HepG2 (cell line): ENCODE measurements at regions not wholly inside any gene's neighbourhood (a gene's known extent, or its start where the extent isn't known, plus 50 kb on each side); places are given as distances from the start of the nearest gene placed in this dataset.

Experiments used
- ATAC-seq: fragments of 200-7000 bp; cut with Tn5 transposase; 3 replicates; pipeline ENCODE4 v1.9.1; 2020; ENCODE audit warnings: mild to moderate bottlenecking, moderate library complexity
- BruUV-seq: library from RNA; stranded (reverse); fragments of 400-500 nt; replicated peaks from 2 replicates; lab custom pipeline; 2021; lab: Mats Ljungman, UMichigan
- CTCF ChIA-PET: fragments of 300-600 bp; formaldehyde crosslinking; extraction: SDS; loops from one replicate; lab custom pipeline; 2021; ENCODE audit warnings: low total read pairs, inconsistent platforms, low intra/inter-chr PET ratio; lab: Yijun Ruan, JAX
- POLR2A ChIA-PET: fragments of 350-600 bp; sonication (Branson Sonifier 250); formaldehyde crosslinking; loops from one replicate; lab custom pipeline; 2020; ENCODE audit warnings: antibody characterized with exemption, inconsistent platforms; lab: Yijun Ruan, JAX
- DNase-seq: peaks from one replicate; pipeline ENCODE4 v3.0.0-alpha.2; 2015; ENCODE audit warnings: low spot score
- FAIRE-seq: peaks from 3 replicates; lab custom pipeline; 2011; peaks lifted over from hg19 to GRCh38; lab: Jason Lieb, UNC
- H2AFZ ChIP-seq: one replicate; pipeline ENCODE4 v1.6.1; 2011; ENCODE audit warnings: low read length, inconsistent platforms
- H3K27ac ChIP-seq: fragments of 300-600 bp; 3 replicates; pipeline ENCODE4 v1.8.0; 2011; ENCODE audit warnings: mixed run types, mild to moderate bottlenecking, mixed read lengths, low read length, inconsistent platforms; ENCODE audit not compliant: insufficient read depth; ENCODE audit errors: extremely low read length
- H3K27me3 ChIP-seq, 2 experiments: fragments of 200-600 bp in 1 of 2; 2 replicates in 1 of 2; 3 replicates in 1 of 2; pipeline versions ENCODE4 v1.6.0 to v1.8.0; 2011; ENCODE audit warnings: low read length in 2 of 2, mild to moderate bottlenecking in 2 of 2, moderate library complexity in 2 of 2, inconsistent platforms in 1 of 2; ENCODE audit not compliant: insufficient read depth in 2 of 2, control insufficient read depth in 1 of 2
- H3K36me3 ChIP-seq, 2 experiments: fragments of 200-600 bp in 1 of 2; replicated peaks in 1 of 2; 2 replicates in 1 of 2; 3 replicates in 1 of 2; pipeline versions ENCODE4 v1.5.1 to v1.8.0; 2011; ENCODE audit warnings: low read length in 2 of 2, inconsistent platforms in 1 of 2; ENCODE audit not compliant: insufficient read depth in 2 of 2, control insufficient read depth in 1 of 2
- H3K4me1 ChIP-seq: 2 replicates; pipeline ENCODE4 v1.5.1; 2012; ENCODE audit warnings: low read length, inconsistent platforms; ENCODE audit not compliant: insufficient read depth
- H3K4me2 ChIP-seq: 2 replicates; pipeline ENCODE4 v1.6.0; 2011; ENCODE audit warnings: low read depth, low read length, inconsistent platforms
- H3K4me3 ChIP-seq, 3 experiments: fragments of 200-600 bp in 1 of 3; sonication (generic), shearing (Covaris generic) in 1 of 3; replicated peaks in 1 of 3; 2 replicates each; pipeline ENCODE4 v1.5.1; 2011 to 2016; ENCODE audit warnings: low read length in 3 of 3, inconsistent platforms in 2 of 3, low read depth in 2 of 3, mild to moderate bottlenecking in 2 of 3, control low read depth in 1 of 3, mixed read lengths in 1 of 3; ENCODE audit not compliant: insufficient read depth in 1 of 3
- H3K79me2 ChIP-seq: one replicate; pipeline ENCODE4 v1.6.1; 2011; ENCODE audit warnings: low read length, inconsistent platforms; ENCODE audit not compliant: insufficient read depth
- H3K9ac ChIP-seq: 2 replicates; pipeline ENCODE4 v1.6.0; 2011; ENCODE audit warnings: mild to moderate bottlenecking, low read depth, low read length, inconsistent platforms; ENCODE audit not compliant: insufficient read depth
- H3K9me3 ChIP-seq: 2 replicates; pipeline ENCODE4 v1.5.1; 2012; ENCODE audit warnings: mild to moderate bottlenecking, low read length
- H4K20me1 ChIP-seq: 2 replicates; pipeline ENCODE4 v1.6.0; 2011; ENCODE audit warnings: inconsistent platforms, mild to moderate bottlenecking, low read length, moderate library complexity; ENCODE audit not compliant: insufficient read depth
- NCOA2 ChIP-seq: sonication (generic); formaldehyde crosslinking; IDR thresholded peaks from 2 replicates; pipeline ENCODE4 v1.8.0; 2022; ENCODE audit warnings: inconsistent platforms
- YEATS2 ChIP-seq: sonication (generic); formaldehyde crosslinking; IDR thresholded peaks from 2 replicates; pipeline ENCODE4 v1.4.0; 2020; ENCODE audit warnings: missing genetic modification reagents, borderline replicate concordance
- ZNF264 ChIP-seq: sonication (generic); formaldehyde crosslinking; IDR thresholded peaks from 2 replicates; pipeline ENCODE4 v1.4.0; 2020; ENCODE audit warnings: missing genetic modification reagents
- ZNF276 ChIP-seq: sonication (generic); formaldehyde crosslinking; IDR thresholded peaks from 2 replicates; pipeline ENCODE4 v1.4.0; 2020; ENCODE audit warnings: mild to moderate bottlenecking, low read depth, missing genetic modification reagents
- ZNF296 ChIP-seq: sonication (generic); formaldehyde crosslinking; conservative IDR thresholded peaks from 2 replicates; pipeline ENCODE4 v1.5.0; 2020; ENCODE audit warnings: mild to moderate bottlenecking, missing genetic modification reagents
- ZNF512 ChIP-seq: sonication (generic); formaldehyde crosslinking; IDR thresholded peaks from 2 replicates; pipeline ENCODE4 v1.4.0; 2020; ENCODE audit warnings: mild to moderate bottlenecking, missing genetic modification reagents
- ZNF75D ChIP-seq: sonication (generic); formaldehyde crosslinking; IDR thresholded peaks from 2 replicates; pipeline ENCODE4 v1.8.1; 2023; ENCODE audit warnings: missing genetic modification reagents, mild to moderate bottlenecking, borderline replicate concordance
- WGBS: methylation state at CpG from one replicate; pipeline ENCODE4 v1.1.6; 2017; ENCODE audit warnings: low lambda C conversion rate; 5-methylcytosine and 5-hydroxymethylcytosine counted together
- in situ Hi-C: cut with HindIII; loops from 2 replicates; pipeline ENCODE4 v1.10.0; 2017; ENCODE audit warnings: low pct_unique_long_range_greater_than_20kb; ENCODE audit not compliant: extremely low pct_ligation_motif_present
- intact Hi-C: fragments of 100-400 bp; cut with micrococcal nuclease; formaldehyde crosslinking; loops from one replicate; pipeline ENCODE4 v1.10.0; 2022; ENCODE audit not compliant: unreplicated experiment
- TF ChIP-seq, protein P1 (sequence below): sonication (generic); formaldehyde crosslinking; IDR thresholded peaks from 2 replicates; pipeline ENCODE4 v1.8.1; 2023; ENCODE audit warnings: missing genetic modification reagents, inconsistent platforms, borderline replicate concordance

GRCh38 chr13:28550091-28550490 is 55.2 kb upstream of the FLT1 start:
- intact Hi-C loops (no loop called here), in situ Hi-C loops (no loop called here)
- Histone ChIP-seq H3K9ac (no peak overlapping the region), H2AFZ (no peak overlapping the region), H3K4me2 (no peak overlapping the region), H4K20me1 (no peaks in the 10 kb centered on the region), H3K36me3 (no peaks in the 10 kb centered on the region), H3K4me3 (no peak overlapping the region), H3K27ac (no peak overlapping the region), H3K4me1 (no peaks in the 10 kb centered on the region), H3K79me2 (no peaks in the 10 kb centered on the region), H3K9me3 (no peaks in the 10 kb centered on the region), H3K27me3 (peaks cover 0 to 11% of the 10 kb centered on the region in 2 experiments; a peak in 2 of 5 replicates)
- no TSS peak for BruUV-seq
- FAIRE-seq (no peak), DNase-seq (no peak), ATAC-seq (no peak)
- ChIA-PET CTCF (no interaction called here), POLR2A (no interaction called here)
- TF ChIP-seq NCOA2 (CRISPR knock-in tag) (no peak), ZNF296 (CRISPR knock-in tag) (no peak), ZNF75D (no peak), ZNF264 (no peak), YEATS2 (CRISPR knock-in tag) (no peak), ZNF512 (CRISPR knock-in tag) (no peak), ZNF276 (CRISPR knock-in tag) (no peak)
- TF ChIP-seq, protein P1, sequence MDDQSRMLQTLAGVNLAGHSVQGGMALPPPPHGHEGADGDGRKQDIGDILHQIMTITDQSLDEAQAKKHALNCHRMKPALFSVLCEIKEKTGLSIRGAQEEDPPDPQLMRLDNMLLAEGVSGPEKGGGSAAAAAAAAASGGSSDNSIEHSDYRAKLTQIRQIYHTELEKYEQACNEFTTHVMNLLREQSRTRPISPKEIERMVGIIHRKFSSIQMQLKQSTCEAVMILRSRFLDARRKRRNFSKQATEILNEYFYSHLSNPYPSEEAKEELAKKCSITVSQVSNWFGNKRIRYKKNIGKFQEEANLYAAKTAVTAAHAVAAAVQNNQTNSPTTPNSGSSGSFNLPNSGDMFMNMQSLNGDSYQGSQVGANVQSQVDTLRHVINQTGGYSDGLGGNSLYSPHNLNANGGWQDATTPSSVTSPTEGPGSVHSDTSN (CRISPR knock-in tag), result no peak
- WGBS, result 23% methylated on average over 3 of the region's 3 CpGs
